Gastroesophageal sphincter (tissue), 3 donors: ENCODE measurements at regions not wholly inside any gene's neighbourhood (a gene's known extent, or its start where the extent isn't known, plus 50 kb on each side); places are given as distances from the start of the nearest gene placed in this dataset.

Experiments used
- POLR2A ChIP-seq, 2 donors: fragments of 450-650 bp; IDR thresholded peaks; one replicate each; pipeline ENCODE4 v1.6.1; 2017; ENCODE audit warnings: antibody characterized with exemption in 2 of 2, mild to moderate bottlenecking in 2 of 2, moderate library complexity in 1 of 2
- POLR2AphosphoS5 ChIP-seq: sonication (generic); formaldehyde crosslinking; IDR thresholded peaks from one replicate; pipeline ENCODE4 v1.6.1; 2017; ENCODE audit warnings: antibody characterized with exemption
- TF ChIP-seq, protein P1 (sequence below), 4 experiments: fragments of 200-600 bp in 2 of 4; fragments of 450-650 bp in 2 of 4; sonication (generic) in 1 of 4; IDR thresholded peaks; one replicate each; pipeline ENCODE4 v1.5.1; 2017 to 2019; ENCODE audit warnings: antibody characterized with exemption in 4 of 4, mild to moderate bottlenecking in 2 of 4, moderate library complexity in 2 of 4

DNA sequence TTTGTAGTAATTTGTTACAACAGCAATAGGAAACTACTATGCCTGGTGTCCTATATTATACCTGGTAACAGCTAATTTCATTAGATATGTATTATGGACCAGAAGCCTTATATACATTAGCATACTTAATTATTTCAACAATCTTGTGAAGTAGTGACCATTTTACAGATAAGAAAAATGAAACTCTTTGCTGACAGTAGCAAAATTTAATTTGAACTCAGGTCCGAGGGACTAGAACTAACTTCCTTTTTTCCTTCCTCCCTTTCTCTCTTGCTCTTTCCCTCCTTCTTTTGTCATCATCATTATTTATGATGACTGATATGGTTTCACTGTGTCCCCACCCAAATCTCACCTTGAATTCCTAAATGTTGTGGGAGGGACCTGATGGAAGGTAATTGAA lies 482.0 kb downstream of the SNAPC1 start:
- TF ChIP-seq, protein P1, sequence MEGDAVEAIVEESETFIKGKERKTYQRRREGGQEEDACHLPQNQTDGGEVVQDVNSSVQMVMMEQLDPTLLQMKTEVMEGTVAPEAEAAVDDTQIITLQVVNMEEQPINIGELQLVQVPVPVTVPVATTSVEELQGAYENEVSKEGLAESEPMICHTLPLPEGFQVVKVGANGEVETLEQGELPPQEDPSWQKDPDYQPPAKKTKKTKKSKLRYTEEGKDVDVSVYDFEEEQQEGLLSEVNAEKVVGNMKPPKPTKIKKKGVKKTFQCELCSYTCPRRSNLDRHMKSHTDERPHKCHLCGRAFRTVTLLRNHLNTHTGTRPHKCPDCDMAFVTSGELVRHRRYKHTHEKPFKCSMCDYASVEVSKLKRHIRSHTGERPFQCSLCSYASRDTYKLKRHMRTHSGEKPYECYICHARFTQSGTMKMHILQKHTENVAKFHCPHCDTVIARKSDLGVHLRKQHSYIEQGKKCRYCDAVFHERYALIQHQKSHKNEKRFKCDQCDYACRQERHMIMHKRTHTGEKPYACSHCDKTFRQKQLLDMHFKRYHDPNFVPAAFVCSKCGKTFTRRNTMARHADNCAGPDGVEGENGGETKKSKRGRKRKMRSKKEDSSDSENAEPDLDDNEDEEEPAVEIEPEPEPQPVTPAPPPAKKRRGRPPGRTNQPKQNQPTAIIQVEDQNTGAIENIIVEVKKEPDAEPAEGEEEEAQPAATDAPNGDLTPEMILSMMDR (IDR thresholded peaks at IDR 0.05): no peak
- TF ChIP-seq POLR2AphosphoS5: no peak
- TF ChIP-seq POLR2A (IDR thresholded peaks at IDR 0.05): no peak
